BE2C (cell line): ENCODE measurements at regions not wholly inside any gene's neighbourhood (a gene's known extent, or its start where the extent isn't known, plus 50 kb on each side); places are given as distances from the start of the nearest gene placed in this dataset.
"Not testable (repeated sequence)": the region's sequence is repeated elsewhere in the genome, so short reads cannot be mapped to it uniquely, and the experiment has no call there.

Experiments used
- DNase-seq: peaks from one replicate; pipeline ENCODE4 v3.0.0-alpha.2; 2020
- H3K27me3 ChIP-seq: fragments of 250-450 bp; sonication (Bioruptor Pico); 2 replicates; pipeline ENCODE4 v1.5.1; 2020; ENCODE audit warnings: mild to moderate bottlenecking
- H3K36me3 ChIP-seq: fragments of 250-450 bp; sonication (Bioruptor Pico); 2 replicates; pipeline ENCODE4 v1.5.1; 2020; ENCODE audit warnings: mild to moderate bottlenecking
- H3K4me1 ChIP-seq: fragments of 250-450 bp; sonication (Bioruptor Pico); 2 replicates; pipeline ENCODE4 v1.5.1; 2020
- H3K4me3 ChIP-seq: 2 replicates; pipeline ENCODE4 v1.5.1; 2011; ENCODE audit warnings: low read depth, low read length
- H3K9me3 ChIP-seq: fragments of 250-450 bp; sonication (Bioruptor Pico); 2 replicates; pipeline ENCODE4 v1.5.1; 2020
- CTCF ChIP-seq: IDR thresholded peaks from 2 replicates; pipeline ENCODE4 v1.5.1; 2012; ENCODE audit warnings: mild to moderate bottlenecking, low read depth, low read length

- Histone ChIP-seq H3K4me3 (no peak overlapping the region), H3K36me3 (no peaks in the 10 kb centered on the region), H3K9me3 (no peaks in the 10 kb centered on the region; the same call in 1 of the 2 replicates), H3K27me3 (no peaks in the 10 kb centered on the region), H3K4me1 (no peaks in the 10 kb centered on the region)
- no peak for TF ChIP-seq CTCF
- DNase-seq = no peak
Observed at GRCh38 chr16:60991886-60992285, 1044.4 kb downstream of the CDH8 start.

GRCh38 chr16:60989592-60989991 is 1046.6 kb downstream of the CDH8 start:
- no peak for TF ChIP-seq CTCF
- Histone ChIP-seq H3K9me3 (no peaks in the 10 kb centered on the region; the same call in 1 of the 2 replicates), H3K27me3 (no peaks in the 10 kb centered on the region), H3K4me1 (no peaks in the 10 kb centered on the region), H3K4me3 (no peak overlapping the region), H3K36me3 (no peaks in the 10 kb centered on the region)
- no peak for DNase-seq

- H3K4me3 ChIP-seq = no peak overlapping the region
- H3K36me3 ChIP-seq = no peaks in the 10 kb centered on the region
- H3K9me3 ChIP-seq = no peaks in the 10 kb centered on the region
- no peaks in the 10 kb centered on the region for H3K4me1 ChIP-seq
- no peak for TF ChIP-seq CTCF
- H3K27me3 ChIP-seq = no peaks in the 10 kb centered on the region
- no peak for DNase-seq
Observed at GRCh38 chr16:60979119-60979518, 1057.1 kb downstream of the CDH8 start.

- H3K36me3 ChIP-seq = no peaks in the 10 kb centered on the region
- no peaks in the 10 kb centered on the region for H3K4me1 ChIP-seq
- H3K4me3 ChIP-seq = no peak overlapping the region
- H3K9me3 ChIP-seq = no peaks in the 10 kb centered on the region
- H3K27me3 ChIP-seq = no peaks in the 10 kb centered on the region
- no peak for DNase-seq
- TF ChIP-seq CTCF = no peak
Observed at GRCh38 chr16:60949800-60950199, 1086.4 kb downstream of the CDH8 start.

GRCh38 chr16:60945225-60945624 is 1091.0 kb downstream of the CDH8 start:
- no peak for TF ChIP-seq CTCF
- Histone ChIP-seq H3K4me1 (no peaks in the 10 kb centered on the region), H3K4me3 (no peak overlapping the region), H3K9me3 (no peaks in the 10 kb centered on the region; the same call in 1 of the 2 replicates), H3K27me3 (no peaks in the 10 kb centered on the region), H3K36me3 (no peaks in the 10 kb centered on the region)
- no peak for DNase-seq

- not testable (repeated sequence) for H3K9me3 ChIP-seq, H3K4me3 ChIP-seq, H3K4me1 ChIP-seq, H3K36me3 ChIP-seq, H3K27me3 ChIP-seq
- DNase-seq = peak; percentile 5
Observed at GRCh38 chr16:60936189-60936588, 1100.0 kb downstream of the CDH8 start.

- Histone ChIP-seq H3K9me3 (no peaks in the 10 kb centered on the region), H3K4me3 (no peak overlapping the region), H3K4me1 (no peaks in the 10 kb centered on the region), H3K36me3 (no peaks in the 10 kb centered on the region), H3K27me3 (no peaks in the 10 kb centered on the region)
- no peak for DNase-seq
- no peak for TF ChIP-seq CTCF
Observed at GRCh38 chr16:60932600-60932999, 1103.6 kb downstream of the CDH8 start.
